Muscle of back (tissue), 3 donors: ENCODE measurements at regions not wholly inside any gene's neighbourhood (a gene's known extent, or its start where the extent isn't known, plus 50 kb on each side); places are given as distances from the start of the nearest gene placed in this dataset.

Experiments used
- DNase-seq, 3 donors: peaks; one replicate each; pipeline versions ENCODE4 v3.0.0 to v3.0.0-alpha.2; 2013

- DNase-seq: peak in 1 of 3 donors; percentile 27
These were observed 289.2 kb upstream of the DMRT1 start for GRCh38 chr9:551986-552929.

- DNase-seq: no peak
These were observed 286.0 kb upstream of the DMRT1 start for GRCh38 chr9:555493-555892.

DNA sequence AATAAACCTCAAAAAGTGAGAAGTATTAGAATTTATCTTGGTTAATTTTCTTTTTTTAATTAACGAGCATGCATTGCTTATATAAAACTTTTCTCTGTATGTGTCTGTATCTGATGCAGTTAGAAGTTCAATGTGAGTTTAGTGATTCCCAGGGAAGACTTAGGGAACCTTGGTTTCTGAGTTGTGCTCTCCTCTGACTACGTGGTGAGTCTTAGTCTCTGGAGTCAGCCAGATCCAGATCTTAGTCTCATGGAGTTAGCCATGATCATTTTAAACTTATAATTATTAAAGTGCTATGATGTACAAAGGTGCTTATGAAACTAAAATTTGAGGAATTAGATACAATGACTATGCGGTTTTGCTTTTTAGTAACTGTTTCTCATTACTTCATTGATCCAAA lies 285.3 kb upstream of the DMRT1 start:
- DNase-seq: no peak

- no peak for DNase-seq
These were observed 284.8 kb upstream of the DMRT1 start for GRCh38 chr9:556675-557074.

DNA sequence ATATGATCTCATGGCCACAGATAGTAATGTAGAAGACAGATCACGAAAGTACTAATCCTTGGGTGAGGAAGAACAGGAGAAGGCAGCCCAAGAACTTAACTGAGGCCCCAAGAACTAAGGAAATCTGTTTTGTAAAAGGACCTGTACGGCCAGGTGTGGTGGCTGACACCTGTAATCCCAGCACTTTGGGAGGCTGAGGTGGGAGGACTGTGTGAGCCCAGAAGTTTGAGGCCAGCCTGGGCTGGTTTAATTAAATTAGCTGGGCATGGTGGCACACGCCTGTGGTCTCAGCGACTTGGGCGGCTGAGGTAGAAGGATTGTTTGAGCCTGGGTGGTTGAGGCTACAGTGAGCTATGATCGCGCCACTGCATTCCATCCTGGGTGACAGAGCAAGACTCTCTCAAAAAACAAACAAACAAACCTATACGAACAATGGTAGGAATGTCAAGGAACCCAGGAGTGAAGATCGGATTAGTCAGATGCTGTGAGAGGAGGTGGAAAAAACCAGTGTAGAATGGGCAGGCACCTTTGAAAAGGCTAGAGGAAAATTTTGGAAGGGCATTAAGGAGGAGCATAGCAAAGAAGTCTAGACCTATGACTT lies 283.8 kb upstream of the DMRT1 start:
- DNase-seq: no peak

DNA sequence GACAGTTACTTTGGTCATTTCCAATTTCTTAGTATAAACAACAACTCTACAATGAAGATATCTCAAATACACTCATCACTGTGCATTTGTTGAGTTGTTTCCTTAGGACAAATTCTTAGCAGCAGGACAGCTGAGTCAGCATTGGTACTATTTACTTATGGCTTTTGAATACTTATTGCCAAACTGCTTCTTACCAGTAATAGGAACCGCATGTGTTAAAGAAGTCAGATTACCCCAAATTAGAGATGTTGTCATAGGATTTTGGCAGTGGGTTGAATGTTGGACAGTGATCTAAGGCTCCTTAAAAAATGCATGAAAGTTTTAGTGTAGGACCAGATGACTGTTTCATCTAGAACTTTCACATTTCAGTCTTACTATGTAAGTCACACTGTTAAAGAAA lies 280.1 kb upstream of the DMRT1 start:
- DNase-seq: peak; percentile 18 to 55 (median 25)

DNA sequence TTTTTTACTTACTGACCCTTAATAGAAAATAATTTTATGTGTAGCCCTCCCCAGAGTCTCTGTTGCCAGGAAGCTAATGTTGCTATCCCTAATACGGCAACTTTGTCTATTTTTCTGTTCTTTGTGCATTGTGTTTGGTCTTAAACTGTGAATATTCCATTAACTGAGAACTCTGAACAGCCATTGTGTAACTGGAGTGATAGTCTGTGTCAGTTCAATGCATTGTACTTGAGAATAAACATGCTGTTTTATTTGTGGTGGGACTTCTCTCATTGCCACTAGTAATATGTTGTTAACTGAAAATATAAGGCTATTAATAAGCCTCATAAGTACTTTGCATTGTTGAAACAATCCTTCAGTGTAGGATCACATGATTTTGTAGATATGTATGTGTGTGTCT lies 278.3 kb upstream of the DMRT1 start:
- DNase-seq: no peak

GRCh38 chr9:565528-565927 lies 276.0 kb upstream of the DMRT1 start:
- no peak for DNase-seq

DNA sequence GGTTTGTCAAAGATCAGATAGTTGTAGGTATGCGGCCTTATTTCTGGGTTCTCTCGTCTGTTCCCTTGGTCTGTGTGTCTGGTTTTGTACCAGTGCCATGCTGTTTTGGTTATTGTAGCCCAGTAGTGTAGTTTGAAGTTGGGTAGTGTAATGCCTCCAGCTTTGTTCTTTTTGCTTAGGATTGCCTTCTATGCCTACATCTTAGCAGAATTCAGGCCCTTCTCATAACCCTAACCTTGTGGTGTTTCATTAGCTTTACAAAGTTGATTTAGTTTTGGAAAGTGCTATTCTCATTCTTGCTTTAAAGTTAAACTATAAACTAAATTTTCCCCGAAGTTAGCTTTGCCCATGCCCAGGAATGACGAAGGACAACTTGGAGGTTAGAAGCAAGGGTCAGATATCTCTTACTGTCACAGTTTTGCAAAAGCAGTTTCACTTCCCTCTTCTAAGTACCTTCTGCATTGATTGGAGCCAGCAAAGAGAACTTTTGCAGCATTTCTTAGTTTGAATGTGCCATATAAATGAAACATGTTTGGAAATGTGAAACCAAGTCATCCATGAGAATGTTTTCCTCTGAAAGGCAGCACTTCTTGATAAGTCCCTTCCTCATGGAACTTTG lies 274.3 kb upstream of the DMRT1 start:
- DNase-seq: no peak

DNA sequence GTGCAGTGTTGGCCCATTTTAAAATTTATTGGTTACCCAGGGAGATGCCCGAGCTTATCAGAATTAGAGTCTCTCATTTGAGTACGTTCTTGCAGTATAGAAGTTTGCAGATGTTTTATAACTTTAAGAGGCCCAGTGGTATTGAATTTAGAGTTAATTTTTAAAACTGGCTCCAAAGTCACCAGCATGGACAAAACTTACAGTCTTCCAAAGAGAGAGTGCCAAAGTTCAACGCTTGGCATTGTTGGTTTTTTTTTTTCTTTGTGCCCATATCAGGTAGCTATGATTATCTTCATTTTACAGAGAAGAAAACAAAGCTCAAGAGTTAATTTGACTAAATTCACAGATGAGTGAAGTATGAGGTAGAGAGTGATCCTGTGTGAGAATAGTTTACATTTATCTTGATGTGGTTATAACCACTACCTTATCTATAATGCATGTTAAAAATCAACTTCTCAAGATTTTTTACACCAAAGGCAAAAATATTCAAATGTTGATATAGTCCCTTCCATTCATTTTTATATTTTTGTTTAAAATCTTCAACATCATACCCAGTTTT lies 273.7 kb upstream of the DMRT1 start:
- no peak for DNase-seq

GRCh38 chr9:569296-569695 lies 272.2 kb upstream of the DMRT1 start:
- no peak for DNase-seq

GRCh38 chr9:570187-570586 lies 271.3 kb upstream of the DMRT1 start:
- no peak for DNase-seq

- no peak for DNase-seq
These were observed 270.4 kb upstream of the DMRT1 start for GRCh38 chr9:571066-571465.

DNA sequence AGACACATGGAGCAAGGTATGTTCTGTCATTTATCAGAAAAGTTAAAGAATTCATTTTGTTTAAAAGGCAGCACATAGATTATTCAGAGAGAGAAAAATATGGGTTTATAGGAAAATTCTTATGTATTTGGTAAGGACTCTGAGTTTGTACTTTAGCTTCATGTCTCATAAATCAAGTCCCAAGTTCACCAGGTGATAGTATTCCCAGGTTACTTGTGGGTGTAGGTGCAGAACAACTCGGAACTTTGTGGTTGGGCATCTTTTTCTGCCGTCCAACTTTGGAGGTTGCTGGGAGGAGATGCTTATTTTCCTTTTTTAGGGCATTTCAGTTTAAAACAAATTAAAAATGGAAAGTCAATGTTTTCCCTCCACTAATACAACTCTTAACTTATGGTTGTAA lies 269.8 kb upstream of the DMRT1 start:
- DNase-seq: no peak

GRCh38 chr9:573691-574410 lies 267.6 kb upstream of the DMRT1 start:
- no peak for DNase-seq

DNA sequence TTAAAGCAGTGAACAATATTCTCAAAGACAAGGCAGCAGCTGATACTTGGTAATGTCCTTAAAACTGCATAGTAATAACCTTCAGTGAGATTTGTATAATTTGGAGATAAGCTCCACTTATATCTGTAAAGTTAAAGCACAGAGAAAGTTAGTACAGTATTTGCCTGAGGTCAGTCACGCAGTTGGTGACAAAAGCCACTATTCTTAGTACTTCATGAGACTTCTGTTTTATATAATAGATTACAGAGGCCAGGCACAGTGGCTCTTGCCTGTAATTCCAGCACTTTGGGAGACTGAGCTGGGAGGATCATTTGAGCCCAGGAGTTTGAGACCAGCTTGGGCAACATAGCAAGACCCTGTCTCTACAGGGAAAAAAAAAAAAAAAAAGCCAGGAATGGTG lies 266.4 kb upstream of the DMRT1 start:
- DNase-seq: no peak

GRCh38 chr9:580652-581342 lies 260.7 kb upstream of the DMRT1 start:
- DNase-seq: no peak

- no peak for DNase-seq
These were observed 259.6 kb upstream of the DMRT1 start for GRCh38 chr9:581673-582497.

DNA sequence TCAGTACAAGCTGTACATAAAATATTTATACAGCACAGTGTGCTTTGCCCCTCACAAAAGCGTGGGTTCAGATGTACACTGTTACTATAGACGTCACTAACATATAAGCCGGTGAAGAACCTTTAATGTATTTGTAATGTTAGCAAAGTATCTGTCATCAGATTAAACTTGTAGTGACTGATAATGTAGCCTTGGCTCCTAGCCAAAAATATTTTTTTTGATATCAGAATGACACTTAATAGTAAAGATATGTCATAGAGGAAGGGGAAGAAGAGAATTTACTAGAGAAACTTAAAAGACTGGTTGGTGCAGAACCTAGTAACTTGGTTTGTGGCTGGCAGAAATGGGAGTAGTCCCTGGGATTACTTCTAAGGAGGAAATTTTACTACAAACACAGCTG lies 258.7 kb upstream of the DMRT1 start:
- no peak for DNase-seq

DNA sequence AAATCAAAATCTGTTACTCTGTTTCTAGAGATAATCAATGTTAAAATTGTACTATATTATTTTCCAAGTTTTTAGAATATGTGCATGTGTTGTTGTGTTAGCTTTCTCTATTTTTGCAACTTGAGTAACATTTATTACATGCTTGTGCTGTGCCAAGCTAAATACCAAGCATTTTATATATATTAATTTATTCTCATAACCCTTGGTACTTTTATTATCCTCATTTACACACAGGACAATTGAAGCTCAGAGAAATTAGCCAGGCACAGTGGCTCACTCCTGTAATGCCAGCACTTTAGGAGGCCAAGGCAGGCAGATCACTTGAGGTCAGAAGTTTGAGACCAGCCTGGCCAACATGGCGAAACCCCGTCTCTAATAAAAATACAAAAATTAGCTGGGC lies 254.0 kb upstream of the DMRT1 start:
- DNase-seq: no peak
